Mucosa of descending colon (tissue), 3 donors: ENCODE measurements at regions not wholly inside any gene's neighbourhood (a gene's known extent, or its start where the extent isn't known, plus 50 kb on each side); places are given as distances from the start of the nearest gene placed in this dataset.

Experiments used
- ATAC-seq: fragments of 200-7000 bp; cut with Tn5 transposase; one replicate; pipeline ENCODE4 v1.9.1; 2020; ENCODE audit warnings: mild to moderate bottlenecking, moderate library complexity
- DNase-seq, 3 donors: peaks; one replicate each; pipeline ENCODE4 v3.0.0-alpha.2; 2020
- H3K36me3 ChIP-seq: fragments of 200-600 bp; one replicate; pipeline ENCODE4 v1.8.0; 2021; ENCODE audit warnings: low read depth, mild to moderate bottlenecking
- H3K4me1 ChIP-seq: fragments of 200-600 bp; one replicate; pipeline ENCODE4 v1.8.0; 2021; ENCODE audit warnings: low read depth, mild to moderate bottlenecking
- H3K4me3 ChIP-seq: fragments of 200-600 bp; one replicate; pipeline ENCODE4 v1.8.0; 2021; ENCODE audit warnings: mild to moderate bottlenecking
- H3K9me3 ChIP-seq: fragments of 200-600 bp; one replicate; pipeline ENCODE4 v1.8.0; 2021; ENCODE audit warnings: mild to moderate bottlenecking
- CTCF ChIP-seq: fragments of 200-600 bp; IDR thresholded peaks from one replicate; pipeline ENCODE4 v1.8.0; 2022; ENCODE audit warnings: antibody characterized with exemption, mild to moderate bottlenecking
- intact Hi-C, 2 donors: fragments of 100-400 bp; cut with DNase I in 1 of 2; cut with micrococcal nuclease in 1 of 2; formaldehyde crosslinking; loops; one replicate each; pipeline versions ENCODE4 v1.11.0 to v1.11.1; 2022; cut with DNase I, micrococcal nuclease
- donor health status: DM: no; HTN: no; CAD: no; lungs with moderate emphysema.
- donor health status: DM: no; HTN: no; CAD: no.
- donor health status: DM: no; HTN: yes; CAD: no.

GRCh38 chr19:29413435-29413834, 112.4 kb upstream of the VSTM2B start:
- H3K9me3 ChIP-seq, result no peaks in the 10 kb centered on the region
- intact Hi-C loops, result no loop called here
- TF ChIP-seq CTCF, result no peak
- no peak overlapping the region for H3K4me3 ChIP-seq
- H3K4me1 ChIP-seq, result no peaks in the 10 kb centered on the region
- H3K36me3 ChIP-seq, result no peaks in the 10 kb centered on the region
- DNase-seq, result no peak
- no peak for ATAC-seq

- H3K4me3 ChIP-seq, result no peak overlapping the region
- no peaks in the 10 kb centered on the region for H3K36me3 ChIP-seq
- TF ChIP-seq CTCF, result no peak
- no peaks in the 10 kb centered on the region for H3K9me3 ChIP-seq
- DNase-seq (no peak), ATAC-seq (no peak)
- intact Hi-C loops, result no loop called here
- no peaks in the 10 kb centered on the region for H3K4me1 ChIP-seq
Observed at GRCh38 chr19:29415507-29415906, 110.3 kb upstream of the VSTM2B start.

- no peaks in the 10 kb centered on the region for H3K4me1 ChIP-seq
- intact Hi-C loops, result no loop called here
- H3K36me3 ChIP-seq, result no peaks in the 10 kb centered on the region
- no peak overlapping the region for H3K4me3 ChIP-seq
- ATAC-seq, result no peak
- no peak for TF ChIP-seq CTCF
- no peaks in the 10 kb centered on the region for H3K9me3 ChIP-seq
- no peak for DNase-seq
Observed at GRCh38 chr19:29417048-29417447, 108.7 kb upstream of the VSTM2B start.

GRCh38 chr19:29418201-29418600, 107.6 kb upstream of the VSTM2B start:
- Histone ChIP-seq H3K36me3 (no peaks in the 10 kb centered on the region), H3K9me3 (no peaks in the 10 kb centered on the region), H3K4me3 (no peak overlapping the region), H3K4me1 (no peaks in the 10 kb centered on the region)
- TF ChIP-seq CTCF, result no peak
- DNase-seq (no peak), ATAC-seq (no peak)
- intact Hi-C loops, result no loop called here

GRCh38 chr19:29420065-29420464, 105.7 kb upstream of the VSTM2B start:
- Histone ChIP-seq H3K9me3 (no peaks in the 10 kb centered on the region), H3K4me3 (no peak overlapping the region), H3K36me3 (no peaks in the 10 kb centered on the region), H3K4me1 (no peaks in the 10 kb centered on the region)
- ATAC-seq, result no peak
- intact Hi-C loops, result no loop called here
- TF ChIP-seq CTCF, result no peak
- DNase-seq, result no peak

GRCh38 chr19:29420482-29421195, 105.2 kb upstream of the VSTM2B start:
- intact Hi-C loops, result no loop called here
- no peak for TF ChIP-seq CTCF
- no peak overlapping the region for H3K4me3 ChIP-seq
- ATAC-seq (no peak), DNase-seq (no peak)
- H3K9me3 ChIP-seq, result no peaks in the 10 kb centered on the region
- H3K36me3 ChIP-seq, result no peaks in the 10 kb centered on the region
- no peaks in the 10 kb centered on the region for H3K4me1 ChIP-seq
